ENCODE measurements at regions not wholly inside any gene's neighbourhood (a gene's known extent, or its start where the extent isn't known, plus 50 kb on each side); places are given as distances from the start of the nearest gene placed in this dataset.

DNA sequence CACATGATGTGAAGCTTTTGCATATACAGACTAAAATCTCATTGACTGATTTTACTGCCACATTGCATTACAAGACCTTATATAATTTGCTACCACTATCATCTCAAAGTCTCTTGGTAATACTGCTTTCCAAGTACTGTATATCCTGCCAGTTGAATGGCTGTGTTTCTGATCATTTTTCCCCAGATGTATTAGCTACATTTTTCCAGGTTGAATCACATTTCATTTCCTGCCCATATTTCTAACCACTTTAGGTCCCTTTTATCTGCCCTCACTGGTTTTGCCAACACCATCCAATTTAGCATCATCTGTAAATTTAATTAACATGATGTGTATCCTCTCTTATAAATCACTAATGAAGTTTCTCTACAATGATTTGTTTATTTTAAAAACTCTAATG is 365.7 kb upstream of the PMFBP1 start:
- Mint-ChIP-seq H3K4me1 (ENCODE audit: unreplicated experiment) (no peaks in the 10 kb centered on the region), H3K9me3 (no peaks in the 10 kb centered on the region), H3K4me3 (no peak overlapping the region), H3K27ac (no peak overlapping the region), H3K36me3 (no peaks in the 10 kb centered on the region), H3K27me3 (no peaks in the 10 kb centered on the region)
- TF ChIP-seq, protein P1, sequence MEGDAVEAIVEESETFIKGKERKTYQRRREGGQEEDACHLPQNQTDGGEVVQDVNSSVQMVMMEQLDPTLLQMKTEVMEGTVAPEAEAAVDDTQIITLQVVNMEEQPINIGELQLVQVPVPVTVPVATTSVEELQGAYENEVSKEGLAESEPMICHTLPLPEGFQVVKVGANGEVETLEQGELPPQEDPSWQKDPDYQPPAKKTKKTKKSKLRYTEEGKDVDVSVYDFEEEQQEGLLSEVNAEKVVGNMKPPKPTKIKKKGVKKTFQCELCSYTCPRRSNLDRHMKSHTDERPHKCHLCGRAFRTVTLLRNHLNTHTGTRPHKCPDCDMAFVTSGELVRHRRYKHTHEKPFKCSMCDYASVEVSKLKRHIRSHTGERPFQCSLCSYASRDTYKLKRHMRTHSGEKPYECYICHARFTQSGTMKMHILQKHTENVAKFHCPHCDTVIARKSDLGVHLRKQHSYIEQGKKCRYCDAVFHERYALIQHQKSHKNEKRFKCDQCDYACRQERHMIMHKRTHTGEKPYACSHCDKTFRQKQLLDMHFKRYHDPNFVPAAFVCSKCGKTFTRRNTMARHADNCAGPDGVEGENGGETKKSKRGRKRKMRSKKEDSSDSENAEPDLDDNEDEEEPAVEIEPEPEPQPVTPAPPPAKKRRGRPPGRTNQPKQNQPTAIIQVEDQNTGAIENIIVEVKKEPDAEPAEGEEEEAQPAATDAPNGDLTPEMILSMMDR (conservative IDR thresholded peaks at IDR 0.05), result no peak
- DNase-seq (ENCODE audit: extremely low spot score, unreplicated experiment), result no peak

DNA sequence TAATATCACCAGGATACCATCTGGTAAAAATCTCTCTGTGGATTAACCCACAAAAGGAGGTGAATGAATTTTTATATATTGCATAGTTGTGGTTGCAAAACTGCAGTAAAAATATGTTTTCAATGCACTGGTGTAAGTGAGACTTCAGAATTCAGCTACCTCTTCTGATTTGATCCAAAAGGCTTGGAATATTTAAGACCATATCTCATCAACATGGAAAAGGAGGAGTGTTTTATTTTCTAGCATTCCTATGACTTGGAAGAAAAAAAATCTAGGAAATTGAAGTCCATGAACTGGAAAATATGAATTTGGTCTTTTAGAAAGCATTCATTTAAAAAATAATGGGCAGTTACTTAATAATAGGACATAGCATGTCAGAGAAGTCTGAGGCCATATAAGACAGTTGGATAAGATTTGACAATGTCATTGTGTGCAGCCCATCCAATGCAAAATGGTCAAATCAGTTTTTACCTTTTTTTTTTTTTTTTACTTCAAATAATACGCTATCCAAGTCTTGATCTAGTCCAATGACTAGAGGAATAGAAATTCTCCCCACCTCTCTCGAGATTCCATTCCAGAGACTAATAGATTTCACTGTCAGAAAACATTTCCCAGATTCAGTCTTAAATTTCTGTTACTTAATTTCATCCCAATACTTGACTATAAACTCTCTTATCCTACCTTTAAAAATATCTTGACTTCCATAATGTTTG is 364.9 kb upstream of the PMFBP1 start:
- TF ChIP-seq, protein P1 (conservative IDR thresholded peaks at IDR 0.05), result no peak
- Mint-ChIP-seq H3K4me3 (no peak overlapping the region), H3K36me3 (no peaks in the 10 kb centered on the region), H3K27ac (no peak overlapping the region), H3K9me3 (no peaks in the 10 kb centered on the region), H3K27me3 (no peaks in the 10 kb centered on the region), H3K4me1 (ENCODE audit: unreplicated experiment) (no peaks in the 10 kb centered on the region)
- no peak for DNase-seq (ENCODE audit: extremely low spot score, unreplicated experiment)

DNA sequence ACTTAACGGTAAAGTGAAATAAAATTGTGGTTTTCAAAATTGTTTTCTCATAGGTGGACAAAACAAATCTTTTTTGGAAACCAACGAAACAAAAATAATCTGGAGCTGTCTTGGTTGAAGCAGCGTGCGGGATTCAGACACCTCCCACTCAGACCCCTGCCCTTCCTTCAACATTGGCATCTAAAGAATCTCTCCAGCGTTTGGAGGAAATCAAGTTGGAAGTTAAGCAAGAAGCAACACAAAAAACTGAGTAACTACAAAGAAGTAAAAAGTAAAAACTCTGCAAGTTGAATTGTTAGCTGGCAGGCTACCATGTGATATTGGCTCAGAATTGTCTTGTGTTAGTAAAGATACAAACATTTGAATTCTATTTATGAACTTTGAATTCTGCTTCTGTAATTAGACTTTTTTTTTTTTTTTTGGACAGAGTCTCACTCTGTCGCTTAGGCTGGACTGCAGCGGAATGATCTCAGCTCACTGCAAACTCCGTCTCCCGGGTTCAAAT is 361.0 kb upstream of the PMFBP1 start:
- Mint-ChIP-seq H3K9me3 (peaks cover 6% of the 10 kb centered on the region), H3K27ac (no peak overlapping the region), H3K36me3 (peaks cover 4% of the 10 kb centered on the region), H3K4me3 (no peak overlapping the region), H3K4me1 (ENCODE audit: unreplicated experiment) (no peaks in the 10 kb centered on the region), H3K27me3 (no peaks in the 10 kb centered on the region)
- TF ChIP-seq, protein P1 (conservative IDR thresholded peaks at IDR 0.05), result no peak
- no peak for DNase-seq (ENCODE audit: extremely low spot score, unreplicated experiment)

DNA sequence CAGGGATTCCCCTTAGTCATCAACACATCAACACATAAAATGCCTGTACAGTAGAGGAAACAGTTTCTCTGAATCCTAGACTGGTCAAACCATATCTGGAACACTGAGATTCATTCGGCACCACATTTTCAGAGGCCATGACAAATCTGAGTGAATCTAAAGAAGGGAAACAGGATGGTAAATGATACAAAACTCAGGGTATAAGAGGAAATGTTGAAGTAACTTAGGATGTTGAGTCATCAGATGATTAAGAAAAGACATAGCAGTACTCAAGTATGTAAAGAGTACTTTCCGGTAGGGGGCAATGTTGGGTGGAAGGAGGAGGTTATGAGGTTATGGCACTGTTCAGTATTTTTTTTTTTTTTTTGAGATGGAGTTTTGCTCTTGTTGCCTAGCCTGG is 358.5 kb upstream of the PMFBP1 start:
- Mint-ChIP-seq H3K9me3 (peaks cover 6% of the 10 kb centered on the region), H3K27ac (no peak overlapping the region), H3K4me3 (no peak overlapping the region), H3K36me3 (peaks cover 4% of the 10 kb centered on the region), H3K27me3 (no peaks in the 10 kb centered on the region), H3K4me1 (ENCODE audit: unreplicated experiment) (no peaks in the 10 kb centered on the region)
- TF ChIP-seq, protein P1 (conservative IDR thresholded peaks at IDR 0.05), result no peak
- DNase-seq (ENCODE audit: extremely low spot score, unreplicated experiment), result no peak

DNA sequence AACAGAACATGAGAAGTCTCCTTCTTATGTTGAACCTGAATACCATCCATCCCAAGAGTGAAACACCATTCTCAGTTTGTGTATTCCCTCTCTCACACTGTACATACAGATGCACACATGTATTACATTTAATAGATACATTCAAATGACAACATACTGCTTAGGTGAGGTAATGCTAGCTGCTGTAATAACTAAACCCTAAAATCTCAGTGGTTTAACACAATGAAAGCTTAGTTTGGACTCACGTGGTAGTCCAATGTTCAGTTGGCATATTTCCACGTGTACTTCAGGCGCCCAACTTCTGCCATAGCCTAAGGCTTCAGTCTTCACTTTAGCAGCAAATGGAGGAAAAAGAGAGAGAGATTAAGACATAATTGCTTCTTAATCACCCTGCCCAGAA is 351.1 kb upstream of the PMFBP1 start:
- H3K4me1 Mint-ChIP-seq (ENCODE audit: unreplicated experiment), result no peaks in the 10 kb centered on the region
- no peaks in the 10 kb centered on the region for H3K27me3 Mint-ChIP-seq
- no peak for DNase-seq (ENCODE audit: extremely low spot score, unreplicated experiment)
- no peak overlapping the region for H3K27ac Mint-ChIP-seq
- no peak overlapping the region for H3K4me3 Mint-ChIP-seq
- H3K36me3 Mint-ChIP-seq, result peaks cover 10% of the 10 kb centered on the region
- H3K9me3 Mint-ChIP-seq, result peaks cover 6% of the 10 kb centered on the region
- TF ChIP-seq, protein P1 (conservative IDR thresholded peaks at IDR 0.05), result no peak

Data from type B pancreatic cell (in vitro differentiated cells).